Fibroblast of skin of right biceps (primary cell): ENCODE measurements at regions not wholly inside any gene's neighbourhood (a gene's known extent, or its start where the extent isn't known, plus 50 kb on each side); places are given as distances from the start of the nearest gene placed in this dataset.
"Not testable (repeated sequence)": the region's sequence is repeated elsewhere in the genome, so short reads cannot be mapped to it uniquely, and the experiment has no call there.

Source experiments
- DNase-seq: peaks from one replicate; pipeline ENCODE4 v3.0.0-alpha.2; 2013

- no peak for DNase-seq
Observed at GRCh38 chr14:45970621-45971020, 681.0 kb downstream of the RPL10L start.

- no peak for DNase-seq
Observed at GRCh38 chr14:45968037-45968436, 683.5 kb downstream of the RPL10L start.

- no peak for DNase-seq
Observed at GRCh38 chr14:45949479-45949878, 696.5 kb upstream of the MIS18BP1 start.

GRCh38 chr14:45947830-45948229 is 694.8 kb upstream of the MIS18BP1 start:
- DNase-seq: no peak

GRCh38 chr14:45946251-45946650 is 693.2 kb upstream of the MIS18BP1 start:
- DNase-seq: no peak

GRCh38 chr14:45940318-45940717 is 687.3 kb upstream of the MIS18BP1 start:
- DNase-seq: no peak

- no peak for DNase-seq
Observed at GRCh38 chr14:45939572-45939971, 686.6 kb upstream of the MIS18BP1 start.

GRCh38 chr14:45919995-45920394 is 667.0 kb upstream of the MIS18BP1 start:
- not testable (repeated sequence) for DNase-seq

- no peak for DNase-seq
Observed at GRCh38 chr14:45916340-45916953, 663.4 kb upstream of the MIS18BP1 start.

GRCh38 chr14:45907782-45908181 is 654.8 kb upstream of the MIS18BP1 start:
- no peak for DNase-seq

- DNase-seq: peak; percentile 26
Observed at GRCh38 chr14:45906257-45906656, 653.3 kb upstream of the MIS18BP1 start.

GRCh38 chr14:45905672-45906071 is 652.7 kb upstream of the MIS18BP1 start:
- no peak for DNase-seq

GRCh38 chr14:45904314-45904713 is 651.3 kb upstream of the MIS18BP1 start:
- DNase-seq: no peak

GRCh38 chr14:45902241-45902640 is 649.2 kb upstream of the MIS18BP1 start:
- no peak for DNase-seq

GRCh38 chr14:45897439-45897838 is 644.4 kb upstream of the MIS18BP1 start:
- DNase-seq: no peak

- no peak for DNase-seq
Observed at GRCh38 chr14:45893127-45893526, 640.1 kb upstream of the MIS18BP1 start.

GRCh38 chr14:45891417-45892080 is 638.5 kb upstream of the MIS18BP1 start:
- DNase-seq: no peak

- DNase-seq: not testable (repeated sequence)
Observed at GRCh38 chr14:45888766-45889285, 635.8 kb upstream of the MIS18BP1 start.

GRCh38 chr14:45877981-45878380 is 625.0 kb upstream of the MIS18BP1 start:
- DNase-seq: no peak

- DNase-seq: no peak
Observed at GRCh38 chr14:45868863-45869262, 615.9 kb upstream of the MIS18BP1 start.

GRCh38 chr14:45868377-45868776 is 615.4 kb upstream of the MIS18BP1 start:
- DNase-seq: no peak

GRCh38 chr14:45867046-45867894 is 614.3 kb upstream of the MIS18BP1 start:
- DNase-seq: no peak

GRCh38 chr14:45838597-45838996 is 585.6 kb upstream of the MIS18BP1 start:
- peak; percentile 2 for DNase-seq

- no peak for DNase-seq
Observed at GRCh38 chr14:45819107-45819506, 566.1 kb upstream of the MIS18BP1 start.
